Stimulated activated naive CD4-positive, alpha-beta T cell (primary cell): ENCODE measurements at regions not wholly inside any gene's neighbourhood (a gene's known extent, or its start where the extent isn't known, plus 50 kb on each side); places are given as distances from the start of the nearest gene placed in this dataset.
"Not testable (repeated sequence)": the region's sequence is repeated elsewhere in the genome, so short reads cannot be mapped to it uniquely, and the experiment has no call there.

Source experiments
- DNase-seq, 6 experiments: peaks; one replicate each; lab custom pipeline; 2025; lab: John Stamatoyannopoulos, UW

- DNase-seq: no peak
These were observed 487.0 kb downstream of the CD109 start for GRCh38 chr6:74182992-74183391.

DNA sequence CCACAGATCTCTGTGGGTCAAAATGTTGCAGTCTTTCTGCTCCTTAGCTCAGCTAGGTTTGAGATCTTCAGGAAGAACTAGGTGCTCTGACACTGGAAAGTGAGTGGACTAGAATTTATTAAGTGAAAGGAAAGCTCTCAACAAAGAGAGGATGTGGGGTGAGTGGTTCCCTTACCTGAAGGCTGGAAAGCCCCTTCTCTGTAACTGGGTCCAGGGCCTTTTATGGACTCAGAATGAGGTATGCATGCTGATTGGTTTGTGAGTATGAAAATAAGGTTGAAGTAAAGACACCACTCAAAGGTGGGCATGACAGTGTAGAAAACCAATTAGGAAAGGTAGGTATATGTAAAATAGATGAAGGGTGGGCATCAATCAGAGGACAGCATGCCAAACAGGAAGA, 485.5 kb downstream of the CD109 start:
- DNase-seq: no peak

DNA sequence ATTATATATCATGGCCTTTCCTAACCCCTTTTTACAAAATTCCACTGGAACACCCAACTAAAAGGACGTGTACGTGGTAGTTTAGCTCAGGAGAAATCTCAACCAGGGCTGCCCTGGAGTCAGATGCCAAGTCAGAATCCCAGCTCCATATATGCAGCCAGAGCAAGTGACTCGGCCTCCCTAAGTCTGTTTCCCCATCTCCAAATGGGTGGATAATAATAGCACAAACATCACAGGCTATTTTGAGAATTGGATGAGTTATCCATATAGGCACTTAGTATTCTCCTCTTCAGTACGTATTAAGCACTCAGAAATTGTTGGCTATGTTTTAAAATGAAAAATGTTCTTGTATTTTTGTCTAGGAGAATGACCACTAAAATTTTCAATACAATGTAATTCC, 481.5 kb downstream of the CD109 start:
- no peak for DNase-seq

DNA sequence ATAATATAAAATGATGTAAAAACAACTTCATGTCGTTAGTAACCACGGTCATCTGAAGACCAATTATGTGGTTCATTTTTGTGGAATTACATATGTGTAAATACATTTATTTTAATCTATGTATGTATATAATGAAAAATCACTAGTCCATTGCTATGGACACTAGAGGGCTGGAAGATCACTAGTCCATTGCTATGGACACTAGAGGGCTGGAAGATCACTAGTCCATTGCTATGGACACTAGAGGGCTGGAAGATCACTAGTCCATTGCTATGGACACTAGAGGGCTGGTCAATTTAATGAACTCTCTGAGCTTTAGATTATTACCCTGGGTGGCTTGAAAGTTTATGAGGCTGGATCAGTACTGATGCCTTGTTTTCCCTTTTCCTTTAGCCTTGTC, 474.5 kb downstream of the CD109 start:
- not testable (repeated sequence) for DNase-seq

DNA sequence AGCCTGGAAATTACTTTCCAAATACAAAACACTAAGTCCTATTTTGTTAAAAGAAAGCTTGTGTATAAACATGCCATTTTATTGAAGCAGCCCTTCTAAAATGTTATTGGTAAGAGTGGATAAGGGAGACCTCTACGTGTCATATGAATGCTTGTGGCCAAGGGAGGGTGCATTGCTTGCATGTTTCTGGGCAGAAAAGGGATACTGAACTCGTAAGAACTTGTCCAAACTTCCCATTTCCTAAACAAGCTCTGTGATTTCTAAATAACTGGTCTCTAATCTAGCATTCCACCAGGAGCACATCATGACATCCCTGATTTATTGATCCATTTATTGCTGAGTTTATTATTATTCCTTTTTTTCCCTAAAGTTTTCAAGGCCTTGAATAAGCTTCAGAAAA, 474.1 kb downstream of the CD109 start:
- no peak for DNase-seq

DNA sequence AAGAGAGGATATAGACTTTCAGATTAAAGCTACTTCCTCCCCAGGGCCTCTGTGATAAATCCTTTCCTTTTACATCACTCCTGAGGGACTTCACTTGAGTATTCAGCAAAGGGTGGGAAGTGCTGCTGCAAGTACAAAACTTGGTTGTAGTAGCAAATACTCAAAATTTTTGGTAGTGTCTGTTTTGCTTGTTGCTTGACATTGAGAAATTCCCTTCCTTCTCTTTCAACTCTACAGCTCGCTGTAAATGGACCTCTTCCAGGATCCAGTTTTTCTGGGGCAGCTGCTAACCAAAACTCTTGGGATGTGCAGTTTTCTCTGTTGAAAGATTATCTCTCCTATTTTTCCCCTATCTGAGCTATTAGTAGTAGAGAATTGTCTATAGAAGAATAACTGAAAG, 472.0 kb downstream of the CD109 start:
- DNase-seq: no peak

GRCh38 chr6:74167511-74167910, 471.5 kb downstream of the CD109 start:
- DNase-seq: no peak

- no peak for DNase-seq
These were observed 470.8 kb downstream of the CD109 start for GRCh38 chr6:74166849-74167248.

GRCh38 chr6:74161380-74161779, 465.4 kb downstream of the CD109 start:
- DNase-seq: no peak

DNA sequence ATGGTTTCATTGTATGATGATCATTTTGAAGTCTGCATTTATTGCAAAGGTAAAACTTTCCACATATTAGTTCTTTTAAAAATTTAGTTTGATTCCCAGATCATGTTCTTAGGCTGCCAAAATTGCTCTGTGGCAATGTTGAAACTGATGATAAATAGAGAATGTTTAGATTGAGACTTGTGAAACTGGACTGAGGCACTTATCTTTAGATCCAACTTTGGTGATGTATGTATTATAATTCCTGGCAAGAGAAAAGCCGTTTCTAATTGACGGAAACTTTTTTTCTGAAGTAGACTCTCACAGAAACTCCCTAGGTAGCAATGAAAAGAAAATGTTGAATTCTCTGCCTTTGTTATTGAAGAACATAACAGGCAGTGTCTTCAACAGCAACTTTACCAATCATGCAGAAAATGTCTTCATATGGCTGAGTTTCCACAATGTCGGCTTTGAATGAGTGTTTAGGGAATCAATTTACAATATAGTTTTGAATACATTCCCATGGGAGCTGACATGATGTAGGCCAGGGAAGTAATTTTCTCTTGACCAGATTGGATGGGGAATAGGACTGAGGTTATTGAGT, 456.2 kb downstream of the CD109 start:
- DNase-seq: no peak

DNA sequence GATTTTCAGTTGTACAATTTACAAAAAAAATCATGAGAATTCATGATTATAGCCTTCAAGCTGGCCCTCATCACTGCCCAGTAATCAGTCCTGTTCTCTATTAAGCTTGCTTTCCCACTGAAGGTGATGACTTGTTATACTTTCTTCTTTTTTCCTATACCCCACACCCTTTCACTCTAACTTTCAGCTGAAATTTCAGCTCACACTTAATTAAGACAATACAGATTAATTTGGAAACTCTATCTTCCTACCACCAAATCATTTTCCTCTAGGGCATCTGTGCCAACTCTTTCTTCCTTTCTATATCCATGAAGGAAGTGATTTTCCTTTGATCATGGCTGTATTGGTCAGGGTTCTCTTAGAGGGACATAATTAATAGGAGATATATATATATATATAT, 449.9 kb downstream of the CD109 start:
- DNase-seq: no peak

GRCh38 chr6:74137911-74138310, 441.9 kb downstream of the CD109 start:
- no peak for DNase-seq

GRCh38 chr6:74134327-74134726, 438.3 kb downstream of the CD109 start:
- no peak for DNase-seq

DNA sequence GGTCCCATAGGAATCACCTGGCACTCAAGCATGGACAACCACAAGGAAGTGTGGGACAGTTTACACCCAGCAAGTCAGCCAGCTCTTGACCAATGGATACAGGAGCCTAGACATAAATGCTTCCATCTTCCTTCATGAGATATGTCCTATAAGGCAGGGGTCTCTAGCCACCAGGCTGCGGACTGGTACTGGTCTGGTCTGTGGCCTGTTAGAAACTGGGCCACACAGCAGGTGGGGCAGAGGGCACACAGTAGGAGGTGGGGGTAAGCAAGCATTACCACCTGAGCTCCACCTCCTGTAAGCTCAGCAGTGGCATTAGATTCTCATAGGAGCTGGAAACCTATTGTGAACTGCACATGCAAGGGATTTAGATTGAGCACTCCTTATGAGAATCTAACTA, 437.1 kb downstream of the CD109 start:
- DNase-seq: no peak

GRCh38 chr6:74130641-74131040, 434.6 kb downstream of the CD109 start:
- no peak for DNase-seq

- DNase-seq: no peak
These were observed 432.5 kb downstream of the CD109 start for GRCh38 chr6:74128536-74128935.

DNA sequence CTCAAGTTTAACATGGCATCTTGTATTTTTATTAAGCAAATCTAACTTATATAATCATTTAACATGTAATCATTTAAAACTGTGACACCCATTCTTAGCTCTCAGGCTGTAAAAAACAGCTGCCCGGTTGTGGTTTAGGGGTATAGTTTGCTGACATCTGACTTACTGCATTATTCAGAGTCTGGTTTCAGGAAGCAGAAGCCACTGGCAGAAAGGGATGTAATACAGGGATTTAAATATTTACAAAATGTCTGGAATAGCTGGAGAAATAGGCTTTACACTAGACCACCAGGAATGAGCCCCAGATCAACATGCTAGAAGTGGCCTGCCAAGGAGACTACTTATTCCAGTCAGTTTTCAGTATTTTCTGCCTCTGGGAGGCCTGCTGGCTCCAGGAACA, 421.1 kb downstream of the CD109 start:
- no peak for DNase-seq

DNA sequence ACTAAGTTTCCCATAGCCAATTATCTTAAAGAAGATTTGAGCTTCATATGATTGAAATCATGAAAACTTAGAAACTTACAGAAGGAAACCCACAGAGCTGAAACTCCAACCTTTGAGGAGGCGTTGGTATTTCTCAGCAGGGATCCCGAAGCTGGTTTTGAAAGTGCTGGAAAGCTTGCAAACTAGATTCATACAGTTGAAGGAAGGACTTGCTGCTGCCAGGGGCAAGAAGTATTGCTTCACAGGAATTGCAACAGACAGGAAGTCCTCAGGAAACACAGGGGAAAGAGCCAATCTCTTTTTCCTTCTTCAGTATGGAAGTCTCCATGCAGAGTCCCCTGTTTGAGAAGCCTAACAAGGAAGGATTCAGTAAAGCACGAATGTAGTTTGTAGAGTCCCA, 419.7 kb downstream of the CD109 start:
- DNase-seq: no peak

DNA sequence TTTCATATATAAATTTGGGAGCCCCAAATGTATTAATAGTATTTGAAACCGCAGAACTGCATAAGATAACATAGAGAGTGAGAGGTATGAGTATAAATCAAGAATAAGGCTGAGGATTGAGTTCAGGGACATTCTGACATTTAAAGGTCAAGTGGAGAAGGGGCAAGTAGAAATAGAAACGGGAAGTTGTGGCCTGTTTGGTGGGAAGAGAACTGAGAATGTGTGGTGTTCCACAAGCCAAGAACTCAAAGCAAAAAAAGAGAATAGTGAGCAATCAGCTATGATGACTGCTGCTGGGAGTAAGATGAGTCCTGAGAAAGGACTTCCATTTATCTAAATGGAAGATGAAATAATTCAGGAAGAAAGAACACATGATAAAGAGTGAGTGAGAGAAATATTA, 418.4 kb downstream of the CD109 start:
- DNase-seq: no peak

GRCh38 chr6:74113901-74114300, 417.9 kb downstream of the CD109 start:
- no peak for DNase-seq

GRCh38 chr6:74103417-74103816, 407.4 kb downstream of the CD109 start:
- no peak for DNase-seq

DNA sequence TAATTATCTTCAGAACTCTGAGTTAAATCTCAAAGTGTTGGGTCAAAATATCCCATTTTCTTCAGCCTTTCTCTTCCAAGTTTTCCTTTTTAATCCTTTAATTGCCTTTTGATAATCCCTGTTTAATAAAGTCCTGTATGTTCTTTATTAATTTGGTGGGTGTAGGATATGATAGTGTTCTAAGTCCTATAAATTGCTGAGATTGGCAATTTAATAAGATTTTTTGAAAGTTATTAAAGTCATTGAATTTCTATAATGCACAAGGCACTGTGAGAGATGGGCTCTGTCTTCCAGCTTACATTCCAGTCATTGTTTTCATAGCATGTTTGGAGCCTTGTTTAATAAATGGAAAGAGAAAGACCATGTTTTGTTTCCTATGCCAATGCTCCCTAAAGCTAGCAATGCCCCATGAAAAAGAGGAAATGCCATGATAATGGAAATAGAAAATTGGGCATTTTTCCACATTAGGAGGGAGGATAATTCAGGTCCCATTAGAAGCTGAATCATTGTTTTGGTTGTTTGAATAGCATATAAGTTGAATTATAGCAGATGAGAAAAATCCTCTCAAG, 404.8 kb downstream of the CD109 start:
- DNase-seq: no peak

- no peak for DNase-seq
These were observed 400.3 kb downstream of the CD109 start for GRCh38 chr6:74096329-74096728.

DNA sequence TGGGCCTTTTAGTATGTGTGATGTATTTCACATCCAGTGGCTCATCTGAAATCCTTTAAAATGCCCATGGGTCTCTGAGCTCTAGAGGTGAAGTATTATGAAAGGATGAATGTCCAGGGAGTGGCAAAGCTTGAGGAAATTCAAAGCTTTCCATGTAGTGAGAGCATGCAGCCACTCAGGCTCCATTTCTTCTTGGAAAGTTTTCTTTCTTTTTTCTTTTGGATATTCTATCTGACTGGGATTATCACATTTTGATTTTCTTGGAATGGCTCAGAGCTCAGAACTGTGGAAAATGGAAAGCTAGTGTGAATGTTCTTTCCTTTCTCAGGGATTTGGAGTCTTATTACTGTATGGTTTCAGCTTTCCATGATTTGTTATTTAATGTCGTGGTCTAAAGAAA, 397.4 kb downstream of the CD109 start:
- DNase-seq: no peak

DNA sequence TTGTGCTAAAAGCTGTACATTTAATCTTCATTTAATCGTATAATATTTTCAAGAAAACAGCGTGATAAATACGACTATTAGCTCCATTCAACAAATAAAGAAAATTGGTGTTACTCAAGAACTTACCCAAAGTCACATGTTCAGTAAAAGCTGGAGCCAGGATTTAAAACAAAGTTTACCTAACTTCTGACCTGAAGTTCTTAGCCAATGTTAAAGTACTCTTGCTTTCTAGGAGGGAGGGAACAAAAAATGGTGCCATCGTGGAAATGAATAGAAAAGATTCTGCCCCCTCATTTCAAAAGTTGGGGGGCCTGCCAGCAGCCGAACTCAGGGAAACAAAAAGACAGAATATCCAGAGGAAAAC, 395.8 kb downstream of the CD109 start:
- DNase-seq: no peak
